Right cardiac atrium (tissue), 5 donors: ENCODE measurements at regions not wholly inside any gene's neighbourhood (a gene's known extent, or its start where the extent isn't known, plus 50 kb on each side); places are given as distances from the start of the nearest gene placed in this dataset.
"Not testable (repeated sequence)": the region's sequence is repeated elsewhere in the genome, so short reads cannot be mapped to it uniquely, and the experiment has no call there.

Experiments
- ATAC-seq, 2 donors: fragments of 200-7000 bp; cut with Tn5 transposase; one replicate each; pipeline versions ENCODE4 v1.8.0 to v1.9.1; 2020; ENCODE audit warnings: moderate library complexity in 2 of 2, mild to moderate bottlenecking in 1 of 2
- DNase-seq, 3 donors: peaks; one replicate each; pipeline ENCODE4 v3.0.0-alpha.2; 2020
- H3K27ac ChIP-seq: one replicate; pipeline ENCODE4 v1.5.1; 2013; ENCODE audit warnings: mild to moderate bottlenecking, low read length, control low read depth, moderate library complexity
- H3K27me3 ChIP-seq: one replicate; pipeline ENCODE4 v1.6.1; 2013; ENCODE audit not compliant: control insufficient read depth, insufficient read depth
- H3K4me1 ChIP-seq: one replicate; pipeline ENCODE4 v1.6.1; 2013; ENCODE audit warnings: low read length; ENCODE audit not compliant: control insufficient read depth, insufficient read depth
- H3K4me3 ChIP-seq: one replicate; pipeline ENCODE4 v1.5.1; 2013; ENCODE audit warnings: low read length, control low read depth
- H3K9me3 ChIP-seq: one replicate; pipeline ENCODE4 v1.6.1; 2013; ENCODE audit warnings: low read length; ENCODE audit not compliant: control insufficient read depth
- WGBS: extraction: QIAGEN DNeasy Blood & Tissue Kit; methylation state at CpG from one replicate; pipeline ENCODE4 v1.1.7; 2013; 5-methylcytosine and 5-hydroxymethylcytosine counted together
- intact Hi-C, 4 donors: fragments of 100-400 bp; cut with DNase I; formaldehyde crosslinking; loops; one replicate each; pipeline versions ENCODE4 v1.11.0 to v1.14.0; 2022 to 2023
- donor health status: healthy with polysubstance abuse.
- donor health status: DM: no; HTN: yes; CAD: no.
- donor health status: DM: no; HTN: no; CAD: no.
- donor health status: DM: no; HTN: yes; CAD: no; lungs with severe emphysema.
- donor health status: DM: yes; HTN: yes; CAD: no.

GRCh38 chr20:53788253-53789022 is 194.8 kb upstream of the ZNF217 start:
- H3K9me3 ChIP-seq, result no peaks in the 10 kb centered on the region
- H3K4me3 ChIP-seq, result no peak overlapping the region
- H3K27ac ChIP-seq, result no peak overlapping the region
- WGBS, result 98% methylated on average over 6 of the region's 6 CpGs
- ATAC-seq (no peak), DNase-seq (no peak)
- no peaks in the 10 kb centered on the region for H3K4me1 ChIP-seq
- intact Hi-C loops, result no loop called here
- no peaks in the 10 kb centered on the region for H3K27me3 ChIP-seq

- H3K27ac ChIP-seq, intact Hi-C loops, ATAC-seq, H3K9me3 ChIP-seq, H3K27me3 ChIP-seq, H3K4me3 ChIP-seq, H3K4me1 ChIP-seq, DNase-seq: not testable (repeated sequence)
- WGBS, result 87% methylated on average over 8 of the region's 8 CpGs
These were observed 193.9 kb upstream of the ZNF217 start for GRCh38 chr20:53787491-53787931.

GRCh38 chr20:53786445-53787267 is 193.0 kb upstream of the ZNF217 start:
- DNase-seq, result no peak
- Histone ChIP-seq H3K4me3 (no peak overlapping the region), H3K9me3 (no peaks in the 10 kb centered on the region), H3K27ac (no peak overlapping the region), H3K27me3 (no peaks in the 10 kb centered on the region), H3K4me1 (no peaks in the 10 kb centered on the region)
- WGBS, result 64% methylated on average over 9 of the region's 9 CpGs
- ATAC-seq, result peak; percentile 45 to 73
- intact Hi-C loops, result no loop called here

- Histone ChIP-seq H3K4me3 (no peak overlapping the region), H3K9me3 (no peaks in the 10 kb centered on the region), H3K27me3 (no peaks in the 10 kb centered on the region), H3K27ac (no peak overlapping the region), H3K4me1 (no peaks in the 10 kb centered on the region)
- intact Hi-C loops, result no loop called here
- no peak for DNase-seq
- ATAC-seq, result no peak
- WGBS, result 85% methylated on average over 3 of the region's 3 CpGs
These were observed 192.4 kb upstream of the ZNF217 start for GRCh38 chr20:53786071-53786444.

- no peaks in the 10 kb centered on the region for H3K9me3 ChIP-seq
- ATAC-seq (no peak), DNase-seq (no peak)
- no peak overlapping the region for H3K4me3 ChIP-seq
- intact Hi-C loops, result no loop called here
- H3K27me3 ChIP-seq, result no peaks in the 10 kb centered on the region
- WGBS, result 95% methylated on average over 3 of the region's 3 CpGs
- no peak overlapping the region for H3K27ac ChIP-seq
- no peaks in the 10 kb centered on the region for H3K4me1 ChIP-seq
These were observed 191.7 kb upstream of the ZNF217 start for GRCh38 chr20:53785320-53785719.

GRCh38 chr20:53783768-53784167 is 190.1 kb upstream of the ZNF217 start:
- Histone ChIP-seq H3K27me3 (no peaks in the 10 kb centered on the region), H3K4me1 (no peaks in the 10 kb centered on the region), H3K9me3 (no peaks in the 10 kb centered on the region), H3K27ac (no peak overlapping the region), H3K4me3 (no peak overlapping the region)
- no peak for ATAC-seq
- over 99% methylated on average over 3 of the region's 3 CpGs for WGBS
- no peak for DNase-seq
- intact Hi-C loops, result no loop called here

- Histone ChIP-seq H3K4me3 (no peak overlapping the region), H3K27ac (no peak overlapping the region), H3K27me3 (no peaks in the 10 kb centered on the region), H3K9me3 (no peaks in the 10 kb centered on the region), H3K4me1 (no peaks in the 10 kb centered on the region)
- 94% methylated on average over 4 of the region's 4 CpGs for WGBS
- no peak for ATAC-seq
- no peak for DNase-seq
- intact Hi-C loops, result no loop called here
These were observed 189.1 kb upstream of the ZNF217 start for GRCh38 chr20:53782612-53783246.

GRCh38 chr20:53779822-53780221 is 186.2 kb upstream of the ZNF217 start:
- H3K27ac ChIP-seq, result no peak overlapping the region
- no peak overlapping the region for H3K4me3 ChIP-seq
- intact Hi-C loops, result no loop called here
- no peaks in the 10 kb centered on the region for H3K27me3 ChIP-seq
- WGBS, result 63% methylated on average over 1 of the region's 1 CpG
- H3K9me3 ChIP-seq, result no peaks in the 10 kb centered on the region
- no peak for ATAC-seq
- no peak for DNase-seq
- no peaks in the 10 kb centered on the region for H3K4me1 ChIP-seq

- DNase-seq, result no peak
- no peak overlapping the region for H3K27ac ChIP-seq
- H3K4me1 ChIP-seq, result no peaks in the 10 kb centered on the region
- no peak for ATAC-seq
- H3K4me3 ChIP-seq, result no peak overlapping the region
- H3K27me3 ChIP-seq, result no peaks in the 10 kb centered on the region
- 96% methylated on average over 7 of the region's 7 CpGs for WGBS
- no peaks in the 10 kb centered on the region for H3K9me3 ChIP-seq
- intact Hi-C loops, result no loop called here
These were observed 185.1 kb upstream of the ZNF217 start for GRCh38 chr20:53778736-53779135.

GRCh38 chr20:53778041-53778516 is 184.4 kb upstream of the ZNF217 start:
- intact Hi-C loops, result no loop called here
- H3K27ac ChIP-seq, result no peak overlapping the region
- H3K4me3 ChIP-seq, result no peak overlapping the region
- H3K27me3 ChIP-seq, result no peaks in the 10 kb centered on the region
- no peak for ATAC-seq
- H3K4me1 ChIP-seq, result peaks cover 2% of the 10 kb centered on the region
- WGBS, result 68% methylated on average over 9 of the region's 9 CpGs
- no peaks in the 10 kb centered on the region for H3K9me3 ChIP-seq
- no peak for DNase-seq

GRCh38 chr20:53777402-53777801 is 183.8 kb upstream of the ZNF217 start:
- ATAC-seq, H3K27ac ChIP-seq, intact Hi-C loops, DNase-seq, H3K27me3 ChIP-seq, H3K4me3 ChIP-seq, H3K9me3 ChIP-seq, H3K4me1 ChIP-seq: not testable (repeated sequence)
- 92% methylated on average over 7 of the region's 7 CpGs for WGBS
